ENCODE measurements at regions not wholly inside any gene's neighbourhood (a gene's known extent, or its start where the extent isn't known, plus 50 kb on each side); places are given as distances from the start of the nearest gene placed in this dataset.
A peak's percentile ranks its signal among the peaks of the same experiment; 100 is the strongest.

GRCh38 chr9:108119530-108120113 lies 630.1 kb upstream of the KLF4 start:
- no peak for DNase-seq

GRCh38 chr9:108117795-108118194 lies 628.2 kb upstream of the KLF4 start:
- peak; percentile 81 for DNase-seq

DNA sequence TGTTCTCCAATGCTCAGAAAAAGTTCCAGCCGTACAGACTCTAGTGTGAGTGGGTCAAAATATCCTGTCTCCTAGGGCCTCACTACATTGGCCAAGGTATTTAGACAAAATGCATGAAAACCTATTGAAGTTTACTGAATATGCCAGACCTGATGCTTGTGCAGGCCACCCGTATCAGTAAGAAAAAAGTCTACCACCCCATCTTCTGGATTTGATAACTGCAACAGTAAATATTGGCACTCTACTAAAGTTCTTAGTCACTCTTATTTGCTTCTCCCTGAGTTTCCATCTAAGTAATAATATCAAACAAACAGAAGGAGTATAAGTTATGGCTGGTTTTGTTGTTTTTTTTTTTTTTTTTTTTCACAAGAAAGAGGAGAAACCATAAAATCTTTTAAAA lies 627.7 kb upstream of the KLF4 start:
- DNase-seq: no peak

- no peak for DNase-seq
Observed at GRCh38 chr9:108113596-108113995, 624.0 kb upstream of the KLF4 start.

DNA sequence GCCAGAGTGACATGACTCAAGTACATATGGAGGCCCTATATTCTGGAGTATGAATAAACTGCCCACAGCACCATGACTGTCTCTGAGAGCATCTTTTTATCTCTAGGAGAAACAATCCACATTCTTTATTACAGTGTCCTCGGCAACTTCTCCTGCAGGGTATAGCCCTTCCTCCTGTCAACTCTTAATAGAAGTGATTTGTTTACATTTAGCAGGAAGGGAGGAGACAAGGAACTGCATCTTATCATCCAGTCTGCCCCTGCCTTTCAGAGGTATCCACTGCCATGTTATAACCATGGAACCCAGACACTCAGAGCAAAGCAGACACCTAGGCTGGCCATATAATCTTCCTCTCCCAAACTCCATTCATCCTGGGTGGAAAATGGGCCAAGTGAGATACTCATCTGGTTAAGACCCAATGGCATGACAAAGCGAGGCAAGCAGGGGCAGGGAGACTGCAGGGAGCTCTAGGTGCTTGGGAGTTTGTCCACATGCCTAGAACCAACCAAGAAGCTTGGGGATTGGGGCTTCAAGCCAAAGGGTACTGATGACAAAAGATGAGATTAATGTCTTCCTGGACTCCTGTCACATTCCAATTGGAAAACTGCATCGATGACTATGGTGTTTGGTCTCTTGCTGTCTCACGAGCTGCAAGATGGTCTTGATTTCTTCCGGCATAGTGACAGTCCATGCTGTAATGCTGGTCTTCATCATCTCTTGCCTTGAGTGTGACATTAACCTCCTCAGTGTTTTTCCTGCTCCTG lies 620.5 kb upstream of the KLF4 start:
- no peak for DNase-seq

GRCh38 chr9:108108852-108109448 lies 619.4 kb upstream of the KLF4 start:
- DNase-seq: no peak

DNA sequence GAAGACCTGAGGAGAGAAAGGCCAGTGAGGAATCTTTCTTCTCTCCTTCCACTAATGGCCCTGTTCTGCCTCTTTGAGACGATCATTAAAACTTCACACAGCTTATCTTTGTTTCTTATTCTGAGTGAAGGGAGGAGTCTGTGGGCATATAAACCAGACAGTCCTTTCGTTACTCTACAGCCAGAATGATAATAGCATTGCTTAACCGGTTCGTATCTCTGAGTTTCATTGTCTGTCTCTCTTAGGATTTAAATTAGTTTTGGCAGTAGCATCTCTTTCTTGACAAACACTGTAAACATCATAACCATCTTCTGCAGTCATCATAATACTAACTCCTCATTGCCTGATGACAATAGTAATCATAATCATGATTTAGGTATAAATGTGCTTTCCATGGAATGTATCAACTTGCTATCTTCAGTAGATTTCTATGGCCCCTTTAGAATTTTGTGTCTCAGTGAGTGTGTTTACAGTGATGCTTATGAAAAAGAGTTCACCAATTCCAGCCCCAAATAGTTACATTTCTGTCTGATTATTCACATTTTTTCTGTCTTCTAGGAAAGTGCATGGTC lies 618.8 kb upstream of the KLF4 start:
- no peak for DNase-seq

DNA sequence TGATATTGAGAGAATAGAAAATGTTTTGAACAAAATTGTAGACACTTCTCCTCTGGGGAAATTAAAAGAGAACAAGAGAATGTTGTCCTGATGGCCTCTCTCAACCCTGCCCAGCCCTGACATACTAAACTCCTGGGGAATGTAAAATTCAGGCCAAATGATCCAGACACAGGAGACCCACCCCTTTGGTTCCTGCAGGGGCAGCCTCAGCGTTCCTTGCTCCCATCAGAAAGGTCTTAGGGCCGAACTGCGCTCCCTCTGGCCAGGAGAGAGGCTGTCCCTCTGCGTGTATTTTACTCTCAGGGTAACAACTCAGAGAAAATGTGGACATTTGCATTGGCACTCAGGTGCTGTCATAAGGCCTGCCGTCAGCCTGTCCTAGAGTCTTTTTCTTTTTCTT lies 616.3 kb upstream of the KLF4 start:
- no peak for DNase-seq

DNA sequence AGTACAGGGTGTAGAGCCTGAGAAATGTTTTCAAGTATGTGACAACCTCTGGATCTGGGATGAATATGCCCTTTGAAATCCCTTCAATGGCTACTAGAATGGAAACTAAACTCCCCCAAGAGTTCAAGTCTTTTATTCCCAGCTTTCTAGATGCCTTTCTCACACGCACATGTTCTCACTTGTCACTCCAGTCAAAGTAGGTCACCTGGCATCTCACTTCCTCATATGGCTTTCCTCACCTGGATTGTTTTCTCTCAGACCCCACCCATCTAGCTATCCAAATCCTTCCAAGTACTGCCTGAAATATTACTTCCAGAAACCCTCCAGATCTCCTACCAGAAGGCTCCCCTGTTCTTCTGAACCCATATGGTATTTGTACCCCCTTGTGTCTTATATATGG lies 615.4 kb upstream of the KLF4 start:
- DNase-seq: no peak

DNA sequence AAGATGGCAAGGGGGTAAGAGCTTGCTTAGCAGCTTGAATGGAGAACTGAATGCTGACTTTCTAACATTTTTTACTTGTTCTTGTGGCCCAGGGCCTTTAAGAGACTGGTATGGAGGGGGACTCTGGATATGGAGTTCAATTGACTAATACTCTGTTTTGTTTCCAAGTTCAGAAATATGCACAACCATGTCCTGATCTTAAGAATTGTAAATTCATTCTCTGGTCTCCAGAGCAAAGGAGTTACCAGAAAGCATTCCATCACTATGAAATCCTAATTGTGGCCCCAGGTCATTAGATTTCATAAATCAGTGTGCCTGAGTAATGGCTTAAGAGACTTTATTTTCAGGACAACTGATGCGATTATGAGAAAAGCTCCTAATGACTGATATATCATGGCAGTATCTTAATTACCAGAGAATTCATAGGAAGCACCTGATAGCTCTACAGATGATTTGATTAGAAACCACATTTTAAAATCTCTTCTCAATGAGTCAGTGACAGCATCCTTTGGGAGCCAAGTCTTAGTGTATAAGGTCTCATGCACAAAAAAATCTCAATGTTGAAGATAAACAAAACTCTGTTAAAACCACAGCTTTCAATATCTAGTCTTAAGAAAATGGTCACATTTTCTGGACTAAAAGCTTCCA lies 613.6 kb upstream of the KLF4 start:
- no peak for DNase-seq

DNA sequence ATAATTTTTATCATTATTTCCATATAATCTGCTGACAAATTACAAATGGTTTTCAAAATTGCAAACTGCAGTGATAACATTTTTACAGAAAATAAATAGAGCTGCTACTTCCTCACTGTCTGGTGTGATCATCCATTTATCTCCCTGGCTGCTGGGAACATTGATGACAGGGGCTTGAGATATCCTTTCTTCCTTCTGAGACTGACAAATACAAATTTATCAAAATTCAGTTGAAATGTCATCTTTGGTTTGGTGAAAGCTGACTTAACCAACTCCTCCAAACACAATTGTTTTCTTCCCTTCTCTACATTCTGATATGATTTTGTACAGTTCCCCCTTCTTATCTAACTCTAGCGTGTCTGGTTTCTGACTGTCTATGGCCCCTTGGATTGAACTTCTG lies 611.8 kb upstream of the KLF4 start:
- no peak for DNase-seq

DNA sequence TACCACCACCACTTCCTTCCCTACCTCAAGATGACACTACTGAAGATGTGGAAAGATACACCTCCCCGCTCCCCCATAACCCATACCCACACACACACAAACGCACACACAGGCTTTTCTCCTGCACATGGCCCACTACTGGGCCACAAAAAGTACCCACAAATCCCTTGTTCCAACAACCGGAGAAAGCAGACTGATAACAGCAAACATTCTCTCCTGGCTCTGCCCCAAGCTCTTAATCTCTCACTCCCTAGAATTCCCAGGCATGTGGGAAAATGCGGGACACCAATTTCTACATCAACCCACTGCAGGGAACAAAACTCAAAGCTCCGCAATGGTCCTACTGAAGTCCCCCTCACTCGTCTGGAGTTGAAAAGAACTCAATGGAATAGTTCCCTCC lies 611.0 kb upstream of the KLF4 start:
- DNase-seq: no peak

- no peak for DNase-seq
Observed at GRCh38 chr9:108099854-108100253, 610.3 kb upstream of the KLF4 start.

DNA sequence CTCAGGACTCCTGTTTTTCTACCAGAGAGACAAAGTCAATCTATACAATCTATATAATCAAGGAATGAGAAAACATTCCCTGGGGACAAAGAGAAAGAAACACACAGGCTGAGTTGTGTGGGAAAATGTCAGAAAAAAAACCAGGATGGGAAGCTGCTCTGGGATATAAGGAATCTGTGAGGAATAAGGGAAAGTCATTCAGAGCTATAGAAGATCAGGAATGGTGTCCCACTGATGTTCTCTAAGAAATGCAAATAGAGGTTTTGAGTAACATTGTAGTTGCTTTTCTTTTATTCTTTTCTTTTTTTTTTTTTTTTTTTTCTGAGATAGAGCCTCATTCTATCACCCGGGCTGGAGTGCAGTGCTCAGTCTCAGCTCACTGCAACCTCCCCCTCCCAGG lies 605.9 kb upstream of the KLF4 start:
- DNase-seq: no peak

DNA sequence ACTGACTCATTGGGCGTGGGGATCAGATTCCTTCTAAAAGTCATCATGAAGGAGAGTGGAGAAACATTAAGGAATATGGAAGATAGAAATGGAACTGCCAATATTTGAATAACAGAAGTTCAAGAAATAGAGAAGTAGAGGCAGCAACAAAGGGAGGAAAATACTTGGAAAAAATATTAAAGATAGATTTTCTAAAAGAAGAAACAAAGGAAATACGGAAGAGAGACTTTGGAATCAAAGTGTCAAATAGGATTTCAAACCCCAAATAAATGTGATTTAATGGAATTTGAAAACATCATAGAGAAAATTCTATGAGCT lies 605.1 kb upstream of the KLF4 start:
- no peak for DNase-seq

GRCh38 chr9:108093773-108094675 lies 604.5 kb upstream of the KLF4 start:
- DNase-seq: peak; percentile 67

DNA sequence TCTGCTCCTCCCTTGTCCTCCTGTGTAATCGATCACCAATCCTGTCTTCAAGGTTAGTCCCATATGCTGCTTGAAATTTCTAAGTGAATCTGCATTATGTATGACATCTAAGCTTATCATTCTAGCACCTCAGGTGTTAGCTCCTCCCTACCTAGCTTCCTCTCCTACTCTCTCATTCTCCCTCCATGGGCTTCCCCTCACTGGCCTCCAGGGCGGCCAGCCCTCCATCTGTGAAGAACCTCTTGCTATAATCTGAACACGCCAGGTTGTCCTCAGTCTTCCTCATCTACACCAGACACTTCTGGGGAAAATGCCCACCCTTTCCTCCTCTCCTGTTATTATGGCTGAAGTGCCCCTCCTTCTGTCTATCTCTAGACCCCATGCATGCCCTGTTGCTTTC lies 599.3 kb upstream of the KLF4 start:
- no peak for DNase-seq

GRCh38 chr9:108087781-108088180 lies 598.2 kb upstream of the KLF4 start:
- peak; percentile 8 for DNase-seq

GRCh38 chr9:108086624-108087023 lies 597.1 kb upstream of the KLF4 start:
- no peak for DNase-seq

DNA sequence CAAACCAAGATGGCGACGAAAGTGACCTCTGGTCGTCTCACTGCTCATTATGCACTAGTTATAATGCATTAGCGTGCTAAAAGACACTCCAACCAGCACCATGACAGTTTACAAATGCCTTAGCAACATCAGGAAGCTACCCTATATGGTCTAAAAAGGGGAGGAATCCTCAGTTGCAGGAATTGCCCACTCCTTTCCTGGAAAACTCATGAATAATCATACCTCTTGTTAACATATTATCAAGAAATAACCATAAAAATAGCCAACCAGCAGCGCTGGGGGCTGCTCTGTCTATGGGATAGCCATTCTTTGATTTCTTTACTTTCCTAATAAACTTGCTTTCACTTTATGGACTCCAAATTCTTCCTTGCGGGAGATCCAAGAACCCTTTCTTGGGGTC lies 595.7 kb upstream of the KLF4 start:
- no peak for DNase-seq

DNA sequence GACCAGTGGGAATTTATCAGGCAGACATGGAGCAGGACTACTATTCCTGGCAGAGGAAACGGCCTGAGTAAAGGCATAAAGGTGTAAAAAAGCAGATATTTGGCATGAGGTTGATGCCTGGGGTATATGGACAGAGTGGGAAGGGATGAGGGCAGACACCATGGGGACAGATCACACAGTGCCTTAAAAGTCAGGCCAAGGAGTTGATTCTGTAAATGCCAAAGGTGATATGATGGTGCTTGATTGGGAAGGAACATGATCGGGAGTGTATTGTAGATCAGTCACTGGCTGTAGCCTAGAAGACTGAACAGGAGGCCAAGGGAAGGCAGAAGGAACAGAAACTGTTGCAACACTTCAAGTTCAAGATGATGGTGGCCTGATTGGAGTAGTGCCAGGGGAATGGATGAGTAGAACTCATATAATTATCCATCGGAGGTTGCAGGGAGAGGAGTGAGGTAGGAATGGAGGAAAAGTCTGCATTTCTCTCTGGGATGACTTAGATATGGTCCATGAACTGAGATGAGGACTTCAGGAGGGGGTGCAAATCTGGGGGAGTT lies 594.3 kb upstream of the KLF4 start:
- no peak for DNase-seq

DNA sequence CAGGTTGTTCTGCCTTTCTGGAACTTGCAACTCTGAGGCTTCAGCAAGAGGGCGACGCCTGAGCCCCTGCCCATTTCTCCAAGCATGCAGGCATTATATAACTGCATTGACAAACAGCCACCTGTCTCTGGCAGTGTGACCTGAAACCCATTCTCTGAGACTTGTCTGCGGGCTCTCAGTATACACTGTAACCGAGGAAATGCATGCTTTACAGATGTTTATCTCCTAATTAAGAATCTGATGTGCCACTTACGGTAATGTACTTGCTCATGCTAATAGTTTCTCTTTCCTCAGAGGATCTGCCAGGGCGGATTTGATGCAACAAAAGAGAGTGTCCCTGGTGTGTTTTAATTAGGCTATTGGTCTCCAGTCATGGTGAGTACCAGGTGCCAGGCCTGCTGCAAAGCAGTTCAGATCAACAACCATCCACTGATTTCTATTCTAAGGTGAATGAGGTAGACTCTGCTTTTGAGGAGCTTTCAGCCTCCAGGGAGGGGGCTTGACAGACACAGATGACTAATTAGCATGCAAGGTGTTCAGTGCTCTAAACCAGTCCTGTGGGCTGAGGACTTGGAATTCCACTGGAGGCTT lies 593.7 kb upstream of the KLF4 start:
- DNase-seq: peak; percentile 76
